ENCODE measurements at regions not wholly inside any gene's neighbourhood (a gene's known extent, or its start where the extent isn't known, plus 50 kb on each side); places are given as distances from the start of the nearest gene placed in this dataset.

GRCh38 chr1:175245324-175245723 is 52.7 kb upstream of the KIAA0040 start:
- intact Hi-C loops (cut with micrococcal nuclease): no loop called here
- Histone ChIP-seq H3K9me2 (replicated peaks; ENCODE audit: low read length) (no peaks in the 10 kb centered on the region), H3F3A (ENCODE audit: low read length, unreplicated experiment) (no peaks in the 10 kb centered on the region), H2AFZ (ENCODE audit: low read length) (no peak overlapping the region), H3K4me3 (ENCODE audit: low read length) (no peak overlapping the region), H3K9ac (ENCODE audit: low read length) (no peak overlapping the region), H4K20me1 (ENCODE audit: low read length) (no peaks in the 10 kb centered on the region), H3K27me3 (ENCODE audit: low read length) (no peaks in the 10 kb centered on the region), H3K9me3 (ENCODE audit: low read length) (no peaks in the 10 kb centered on the region), H3K4me1 (ENCODE audit: insufficient read depth, low read length) (no peaks in the 10 kb centered on the region), H3K79me2 (ENCODE audit: low read length) (no peaks in the 10 kb centered on the region), H3K27ac (ENCODE audit: low read length) (no peak overlapping the region), H3K36me3 (ENCODE audit: low read depth, low read length) (no peaks in the 10 kb centered on the region), H3K4me2 (ENCODE audit: low read length) (no peak overlapping the region)
- ChIA-PET POLR2A (ENCODE audit: unreplicated experiment) (no interaction called here), CTCF (no interaction called here)
- BruUV-seq (replicated peaks): no TSS peak
- TF ChIP-seq EZH2 (IDR thresholded peaks at IDR 0.05; ENCODE audit: low read length, unreplicated experiment) (no peak), EZH2phosphoT487 (IDR thresholded peaks at IDR 0.05; ENCODE audit: borderline replicate concordance, low read length) (no peak)
- TF ChIP-seq, protein P1, sequence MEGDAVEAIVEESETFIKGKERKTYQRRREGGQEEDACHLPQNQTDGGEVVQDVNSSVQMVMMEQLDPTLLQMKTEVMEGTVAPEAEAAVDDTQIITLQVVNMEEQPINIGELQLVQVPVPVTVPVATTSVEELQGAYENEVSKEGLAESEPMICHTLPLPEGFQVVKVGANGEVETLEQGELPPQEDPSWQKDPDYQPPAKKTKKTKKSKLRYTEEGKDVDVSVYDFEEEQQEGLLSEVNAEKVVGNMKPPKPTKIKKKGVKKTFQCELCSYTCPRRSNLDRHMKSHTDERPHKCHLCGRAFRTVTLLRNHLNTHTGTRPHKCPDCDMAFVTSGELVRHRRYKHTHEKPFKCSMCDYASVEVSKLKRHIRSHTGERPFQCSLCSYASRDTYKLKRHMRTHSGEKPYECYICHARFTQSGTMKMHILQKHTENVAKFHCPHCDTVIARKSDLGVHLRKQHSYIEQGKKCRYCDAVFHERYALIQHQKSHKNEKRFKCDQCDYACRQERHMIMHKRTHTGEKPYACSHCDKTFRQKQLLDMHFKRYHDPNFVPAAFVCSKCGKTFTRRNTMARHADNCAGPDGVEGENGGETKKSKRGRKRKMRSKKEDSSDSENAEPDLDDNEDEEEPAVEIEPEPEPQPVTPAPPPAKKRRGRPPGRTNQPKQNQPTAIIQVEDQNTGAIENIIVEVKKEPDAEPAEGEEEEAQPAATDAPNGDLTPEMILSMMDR (conservative IDR thresholded peaks at IDR 0.05; ENCODE audit: low read depth, low read length): no peak
- no peak for ATAC-seq
- no peak for DNase-seq

DNA sequence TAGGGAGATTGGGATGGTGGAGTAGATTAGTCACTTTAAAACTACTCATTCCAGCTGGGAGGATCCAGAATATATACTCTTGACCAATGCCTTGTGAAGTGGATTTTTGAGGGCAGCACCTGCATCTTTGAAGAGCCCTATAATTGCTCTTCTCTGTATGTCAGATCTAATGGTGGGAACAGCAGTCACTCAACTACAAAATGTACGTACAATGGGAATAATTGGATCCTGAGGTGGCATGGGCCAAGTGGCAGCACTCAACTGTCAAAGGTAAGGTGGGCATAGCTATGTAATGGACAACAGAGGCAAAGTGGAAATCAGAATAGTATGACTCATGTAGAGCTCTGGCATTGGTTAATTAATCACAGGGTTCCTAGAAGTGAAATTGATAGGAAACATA is 51.6 kb upstream of the KIAA0040 start:
- no peaks in the 10 kb centered on the region for H3K9me3 ChIP-seq (ENCODE audit: low read length)
- CTCF ChIA-PET: no interaction called here
- TF ChIP-seq EZH2phosphoT487 (IDR thresholded peaks at IDR 0.05; ENCODE audit: borderline replicate concordance, low read length) (no peak), EZH2 (IDR thresholded peaks at IDR 0.05; ENCODE audit: low read length, unreplicated experiment) (no peak)
- TF ChIP-seq, protein P1 (conservative IDR thresholded peaks at IDR 0.05; ENCODE audit: low read depth, low read length): no peak

More for the DNA sequence above, 51.6 kb upstream of the KIAA0040 start:
- H3K79me2 ChIP-seq (ENCODE audit: low read length): no peaks in the 10 kb centered on the region
- no peaks in the 10 kb centered on the region for H3F3A ChIP-seq (ENCODE audit: low read length, unreplicated experiment)
- H2AFZ ChIP-seq (ENCODE audit: low read length): no peak overlapping the region
- H3K27ac ChIP-seq (ENCODE audit: low read length): no peak overlapping the region
- H4K20me1 ChIP-seq (ENCODE audit: low read length): no peaks in the 10 kb centered on the region
- intact Hi-C loops (cut with micrococcal nuclease): no loop called here
- no peak for ATAC-seq
- BruUV-seq (replicated peaks): no TSS peak
- DNase-seq: no peak
- POLR2A ChIA-PET (ENCODE audit: unreplicated experiment): no interaction called here
- H3K27me3 ChIP-seq (ENCODE audit: low read length): no peaks in the 10 kb centered on the region
- no peak overlapping the region for H3K9ac ChIP-seq (ENCODE audit: low read length)
- H3K4me3 ChIP-seq (ENCODE audit: low read length): no peak overlapping the region
- no peaks in the 10 kb centered on the region for H3K36me3 ChIP-seq (ENCODE audit: low read depth, low read length)
- H3K4me2 ChIP-seq (ENCODE audit: low read length): no peak overlapping the region
- no peaks in the 10 kb centered on the region for H3K4me1 ChIP-seq (ENCODE audit: insufficient read depth, low read length)
- H3K9me2 ChIP-seq (replicated peaks; ENCODE audit: low read length): no peaks in the 10 kb centered on the region
